ENCODE measurements at regions not wholly inside any gene's neighbourhood (a gene's known extent, or its start where the extent isn't known, plus 50 kb on each side); places are given as distances from the start of the nearest gene placed in this dataset.

DNA sequence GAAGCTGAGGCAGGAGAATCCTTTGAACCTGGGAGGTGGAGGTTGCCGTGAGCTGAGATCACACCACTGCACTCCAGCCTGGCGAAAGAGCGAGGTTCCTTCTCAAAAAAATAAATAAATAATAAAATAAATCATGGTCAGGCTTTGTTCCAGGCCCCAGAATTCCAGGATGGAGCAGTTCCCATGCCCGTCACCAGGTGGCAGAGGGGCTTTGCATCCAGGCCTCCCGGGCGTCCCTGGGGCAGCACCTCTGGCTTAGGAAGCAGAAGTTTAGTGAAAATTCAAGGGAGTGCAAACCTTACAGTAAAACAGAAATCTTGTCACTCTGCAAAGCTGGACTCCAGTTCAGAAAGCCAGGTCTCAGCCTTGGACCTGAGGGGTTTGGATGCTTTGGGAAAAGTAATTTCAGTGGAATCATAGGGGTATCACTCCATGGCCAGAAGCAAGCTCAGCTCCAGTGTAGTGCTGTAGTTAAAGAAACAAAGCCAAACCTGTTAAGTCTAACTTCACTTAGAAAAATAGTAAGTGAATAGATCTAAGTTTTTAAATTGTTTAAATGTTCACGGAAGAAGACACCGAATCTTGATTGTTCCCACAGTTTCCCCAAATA, 512.7 kb downstream of the CMPK2 start:
- no peak for DNase-seq (ENCODE audit: low spot score)
- in situ Hi-C loops (cut with HindIII; ENCODE audit: low sequenced_read_pairs), result no loop called here

DNA sequence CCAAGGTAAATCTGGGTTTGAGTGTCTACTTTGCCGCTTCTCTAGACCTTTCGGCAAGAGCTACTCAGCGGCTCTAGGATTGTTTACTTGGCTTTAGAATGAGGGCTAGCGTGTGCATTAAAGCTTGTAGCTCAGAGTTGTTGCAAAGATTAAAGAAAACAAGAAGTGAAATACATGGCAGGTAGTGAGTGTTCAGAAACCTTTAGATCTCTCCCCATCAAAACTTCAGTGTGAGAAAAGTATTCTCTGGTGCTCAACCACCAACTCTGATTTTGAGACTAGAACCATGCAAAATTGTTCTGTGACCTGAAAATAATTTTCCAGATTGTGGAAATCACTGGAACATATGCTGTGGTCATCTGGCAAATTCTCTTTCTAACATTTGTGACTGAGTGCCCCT, 512.0 kb downstream of the CMPK2 start:
- no peak for DNase-seq (ENCODE audit: low spot score)
- in situ Hi-C loops (cut with HindIII; ENCODE audit: low sequenced_read_pairs), result no loop called here

DNA sequence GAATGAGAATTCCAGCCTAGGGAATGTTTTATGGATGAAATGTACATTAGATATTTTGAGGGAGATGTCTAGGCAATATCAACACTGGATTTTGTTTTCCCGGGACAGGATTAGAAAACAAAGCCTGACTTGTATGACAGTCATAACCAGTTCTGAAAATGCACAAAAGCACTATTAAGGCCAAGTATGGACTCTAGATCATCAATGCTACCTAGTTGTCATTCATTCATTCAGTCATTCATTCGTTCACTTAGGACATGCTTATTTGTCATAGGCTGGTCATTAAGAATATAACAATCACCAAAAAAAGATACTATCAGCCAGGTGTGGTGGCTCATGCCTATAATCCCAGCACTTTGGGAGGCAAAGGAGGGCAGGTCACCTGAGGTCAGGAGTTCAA, 511.2 kb downstream of the CMPK2 start:
- no peak for DNase-seq (ENCODE audit: low spot score)
- in situ Hi-C loops (cut with HindIII; ENCODE audit: low sequenced_read_pairs), result no loop called here

DNA sequence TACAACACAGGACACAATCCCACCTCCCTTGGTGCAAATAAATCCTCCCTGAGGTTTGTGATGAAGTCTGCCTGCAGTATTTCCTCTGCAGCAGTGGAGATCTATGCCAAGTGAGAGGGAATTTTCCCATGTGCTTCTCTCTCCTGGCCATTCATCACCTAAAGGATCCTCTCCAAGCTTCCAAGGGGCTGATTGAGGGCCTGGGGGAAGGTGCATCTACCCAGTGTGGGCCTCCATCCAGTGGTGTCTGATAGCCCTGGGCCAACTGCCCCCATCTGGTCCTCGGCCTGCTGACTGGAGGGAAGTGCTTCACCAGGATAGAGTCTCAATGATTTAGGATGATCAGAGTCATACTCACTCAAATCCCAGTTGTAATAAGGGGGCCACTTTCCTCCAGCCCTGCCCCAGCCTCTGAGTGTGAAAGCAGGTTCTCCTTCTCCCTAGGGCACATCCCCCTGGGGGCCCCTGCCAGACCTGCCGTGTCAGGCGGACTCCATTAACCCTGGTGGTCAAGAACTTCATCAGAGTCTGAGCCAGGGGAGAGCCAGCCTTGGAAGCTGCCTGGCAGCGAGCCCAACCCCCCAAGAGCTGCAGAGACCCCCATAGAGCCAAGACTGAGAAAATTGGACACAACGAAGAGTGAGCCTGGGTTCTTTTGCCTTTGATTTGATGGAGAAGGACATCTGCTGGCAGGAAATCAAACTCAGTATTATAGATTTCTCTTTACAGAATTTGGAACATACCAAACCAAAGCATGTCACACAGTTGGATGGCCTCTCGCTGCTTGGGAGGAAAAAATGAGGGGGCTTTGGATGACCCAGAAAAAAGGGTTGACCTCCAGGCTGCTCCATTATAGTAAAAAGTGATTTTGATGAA, 509.6 kb downstream of the CMPK2 start:
- in situ Hi-C loops (cut with HindIII; ENCODE audit: low sequenced_read_pairs), result no loop called here
- no peak for DNase-seq (ENCODE audit: low spot score)

DNA sequence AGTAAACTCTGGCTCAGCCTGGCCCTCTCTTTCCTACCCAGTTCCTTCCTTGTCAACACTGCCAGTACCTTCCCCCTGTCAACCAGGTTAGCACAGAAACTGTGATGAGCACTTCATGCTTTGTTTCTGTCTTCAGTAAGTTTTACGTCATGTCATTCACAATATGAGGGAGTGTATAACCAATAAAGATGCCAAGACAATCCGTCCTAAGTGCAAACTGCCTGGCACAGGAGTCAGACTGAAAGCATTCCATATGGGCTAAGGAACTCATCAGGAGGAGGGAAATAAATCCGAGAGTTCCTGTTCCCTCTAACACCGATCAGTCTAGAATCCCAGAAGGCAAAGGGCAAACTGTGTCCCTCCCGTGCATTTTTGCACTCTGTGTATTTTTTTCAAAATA, 507.2 kb downstream of the CMPK2 start:
- in situ Hi-C loops (cut with HindIII; ENCODE audit: low sequenced_read_pairs), result no loop called here
- no peak for DNase-seq (ENCODE audit: low spot score)

DNA sequence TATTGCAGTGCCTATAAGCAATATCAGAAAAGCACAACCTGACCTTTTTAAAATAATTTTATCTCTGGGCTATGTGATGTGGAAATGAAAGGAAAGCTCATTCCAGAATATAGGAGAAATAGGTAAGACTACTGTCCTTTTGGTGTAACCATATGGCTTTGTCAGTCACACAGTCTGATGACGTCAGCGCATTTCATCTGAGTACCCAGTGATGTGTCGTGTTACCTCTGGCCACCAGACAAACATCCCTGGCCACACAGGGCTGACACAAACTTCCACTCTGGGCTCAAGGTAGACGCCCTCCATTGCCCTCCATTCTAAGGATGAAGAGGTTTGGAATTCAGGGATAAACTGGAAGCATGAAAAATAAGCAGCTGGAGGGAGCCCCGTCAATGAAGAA, 506.7 kb downstream of the CMPK2 start:
- in situ Hi-C loops (cut with HindIII; ENCODE audit: low sequenced_read_pairs), result no loop called here

DNA sequence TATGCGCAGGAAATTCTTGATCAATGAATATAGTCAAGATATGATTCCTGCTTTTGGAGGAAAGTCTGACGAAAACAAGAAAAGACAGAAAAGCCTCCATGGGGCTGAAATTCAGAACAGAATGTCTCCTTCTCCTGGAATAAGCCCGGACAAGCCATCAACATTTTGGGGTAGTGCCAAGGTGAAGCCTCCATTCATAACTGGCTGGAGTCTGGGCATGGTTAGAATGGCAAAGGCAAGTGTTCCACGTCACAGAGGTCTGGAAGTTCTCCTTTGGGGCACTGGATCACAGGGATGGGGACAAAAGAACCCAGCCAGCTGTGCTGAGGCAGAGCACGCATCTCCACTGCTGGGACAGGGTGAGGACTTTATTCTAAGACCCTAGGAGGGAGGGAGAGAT, 505.7 kb downstream of the CMPK2 start:
- DNase-seq (ENCODE audit: low spot score), result peak; percentile 3
- in situ Hi-C loops (cut with HindIII; ENCODE audit: low sequenced_read_pairs), result no loop called here

More for the DNA sequence above, 506.7 kb downstream of the CMPK2 start:
- DNase-seq (ENCODE audit: low spot score), result no peak

DNA sequence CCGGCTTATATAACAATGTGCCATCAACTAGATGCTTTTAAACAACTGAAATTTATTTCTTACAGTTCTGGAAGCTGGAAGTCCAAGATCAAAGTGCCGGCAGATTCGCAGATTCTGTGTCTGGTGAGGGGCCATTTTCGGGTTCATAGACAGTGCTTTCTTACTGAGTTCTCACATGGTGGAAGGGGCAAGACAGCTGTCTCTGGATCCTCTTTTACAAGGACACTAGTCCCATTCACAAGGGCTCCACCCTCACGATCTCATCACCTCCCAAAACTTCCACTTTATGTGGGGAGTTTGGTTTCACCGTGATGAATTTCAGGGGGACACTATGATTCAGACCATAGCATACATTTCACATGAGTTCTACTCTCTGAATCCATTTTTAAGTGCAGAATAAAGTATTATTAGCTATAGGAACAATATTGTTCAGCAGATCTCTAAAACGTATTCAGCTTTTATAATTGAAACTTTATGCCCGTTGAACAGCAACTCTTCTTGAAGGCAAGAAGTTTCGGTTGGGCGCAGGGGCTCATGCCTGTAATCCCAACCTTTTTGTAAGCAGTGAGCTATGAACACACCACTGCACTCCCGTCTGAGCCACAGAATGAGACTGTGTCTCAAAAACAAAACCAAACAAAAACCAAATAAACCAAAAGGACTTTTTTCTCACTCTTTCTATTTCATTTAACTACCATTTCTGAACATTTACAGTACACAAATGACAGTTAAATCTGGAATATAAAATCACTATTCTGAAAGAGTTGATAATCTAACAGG, 502.8 kb downstream of the CMPK2 start:
- DNase-seq (ENCODE audit: low spot score), result no peak
- in situ Hi-C loops (cut with HindIII; ENCODE audit: low sequenced_read_pairs), result no loop called here

DNA sequence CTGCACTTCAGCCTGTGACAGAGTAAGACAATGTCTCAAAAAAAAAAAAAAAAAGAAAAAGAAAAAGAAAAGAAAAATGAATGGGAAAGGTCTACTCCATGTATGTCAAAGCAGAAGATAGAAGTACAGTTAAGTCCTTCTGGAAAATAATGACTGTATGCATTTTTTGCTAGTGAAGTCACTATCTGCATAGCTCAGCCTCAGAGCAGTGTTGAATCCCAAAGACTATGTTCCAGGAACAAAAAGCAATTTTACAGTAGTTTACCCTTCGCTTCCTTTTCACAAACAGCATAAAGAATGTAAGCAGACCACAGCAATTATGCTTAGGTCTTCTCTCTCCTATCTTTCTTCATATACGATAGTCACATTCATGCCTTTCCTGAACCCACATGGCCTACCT, 497.4 kb downstream of the CMPK2 start:
- DNase-seq (ENCODE audit: low spot score), result no peak
- in situ Hi-C loops (cut with HindIII; ENCODE audit: low sequenced_read_pairs), result no loop called here

DNA sequence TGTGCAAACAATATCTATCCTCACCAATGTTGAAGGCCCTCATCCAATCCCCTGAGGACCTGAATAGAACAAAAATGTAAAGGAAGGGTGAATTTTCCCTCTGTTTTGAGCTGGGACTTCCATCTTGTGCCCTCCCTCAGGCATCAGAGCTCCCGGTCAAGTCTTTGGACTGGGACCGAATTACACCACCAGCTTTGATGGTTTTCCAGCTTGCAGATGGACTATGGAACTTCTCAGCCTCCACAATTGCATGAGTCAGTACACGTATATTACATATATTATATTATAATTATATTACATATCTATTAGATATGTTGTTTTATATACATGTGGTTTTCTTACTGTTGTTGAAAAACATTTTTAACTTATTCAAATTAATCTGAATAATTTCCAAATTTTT, 496.4 kb downstream of the CMPK2 start:
- no peak for DNase-seq (ENCODE audit: low spot score)

DNA sequence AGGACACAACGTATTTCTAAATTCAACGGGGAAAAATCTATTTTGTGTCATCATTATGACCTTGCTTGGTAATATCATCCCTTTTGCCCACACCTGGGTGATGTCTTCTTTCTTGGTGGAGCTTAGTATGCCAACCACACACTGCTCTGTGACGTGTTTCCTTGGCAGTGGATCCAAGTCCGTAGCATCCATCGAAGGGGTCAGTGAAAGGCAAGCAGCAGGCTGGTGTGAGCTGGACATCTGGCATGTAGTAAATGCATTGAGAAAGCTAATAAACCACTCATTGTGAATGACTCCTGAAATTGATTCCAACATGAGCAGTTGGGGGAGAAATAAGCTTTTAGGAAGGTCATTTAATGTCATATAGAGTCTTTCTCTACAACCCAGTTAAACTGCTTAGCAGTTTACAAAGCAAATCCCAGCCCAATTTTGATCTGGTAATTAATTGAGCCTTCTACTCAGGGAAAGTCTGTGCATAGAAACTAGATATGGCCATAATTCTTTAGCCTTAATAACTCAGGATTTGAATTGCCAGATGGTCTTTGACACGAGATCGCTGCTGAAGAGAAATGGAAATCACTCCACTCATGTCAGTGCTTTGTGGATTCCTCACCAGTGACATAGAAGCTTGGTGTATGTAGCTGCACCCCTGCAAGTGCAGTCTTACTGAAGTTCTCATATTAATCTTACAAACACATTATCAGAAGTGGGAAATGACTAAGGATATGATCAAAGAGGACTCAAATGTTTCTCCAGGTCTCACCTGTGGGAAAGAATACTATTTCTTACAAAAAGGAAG, 494.8 kb downstream of the CMPK2 start:
- DNase-seq (ENCODE audit: low spot score), result no peak
- in situ Hi-C loops (cut with HindIII; ENCODE audit: low sequenced_read_pairs), result no loop called here

More for the DNA sequence above, 496.4 kb downstream of the CMPK2 start:
- in situ Hi-C loops (cut with HindIII; ENCODE audit: low sequenced_read_pairs), result no loop called here

DNA sequence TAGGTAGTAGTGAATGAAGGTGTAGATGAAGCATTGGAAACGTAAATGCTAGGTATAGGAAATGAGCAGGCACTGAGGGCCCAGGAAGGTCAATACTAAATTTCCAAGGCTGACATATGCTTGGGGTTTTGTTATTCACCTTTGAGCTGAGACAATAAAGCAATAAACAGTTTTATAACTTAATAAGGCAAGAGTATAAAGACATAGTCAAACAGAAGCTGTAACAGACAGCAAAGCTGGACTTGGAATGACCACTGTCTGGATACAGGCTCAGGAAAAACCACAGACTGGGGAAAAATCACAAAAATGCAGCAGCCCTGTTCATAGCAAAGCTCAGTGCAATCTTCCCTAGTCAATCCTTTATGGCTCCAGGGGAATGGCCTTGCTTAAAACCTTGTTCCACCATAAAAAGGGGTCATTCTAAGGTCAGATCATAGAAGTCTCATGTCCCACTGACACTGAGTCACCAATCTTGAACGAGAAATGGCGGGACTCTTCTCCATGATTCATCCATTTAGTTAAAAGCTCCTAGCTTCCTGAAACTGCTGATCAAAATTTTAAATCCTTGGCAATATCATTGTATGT, 493.3 kb downstream of the CMPK2 start:
- in situ Hi-C loops (cut with HindIII; ENCODE audit: low sequenced_read_pairs), result no loop called here
- no peak for DNase-seq (ENCODE audit: low spot score)

DNA sequence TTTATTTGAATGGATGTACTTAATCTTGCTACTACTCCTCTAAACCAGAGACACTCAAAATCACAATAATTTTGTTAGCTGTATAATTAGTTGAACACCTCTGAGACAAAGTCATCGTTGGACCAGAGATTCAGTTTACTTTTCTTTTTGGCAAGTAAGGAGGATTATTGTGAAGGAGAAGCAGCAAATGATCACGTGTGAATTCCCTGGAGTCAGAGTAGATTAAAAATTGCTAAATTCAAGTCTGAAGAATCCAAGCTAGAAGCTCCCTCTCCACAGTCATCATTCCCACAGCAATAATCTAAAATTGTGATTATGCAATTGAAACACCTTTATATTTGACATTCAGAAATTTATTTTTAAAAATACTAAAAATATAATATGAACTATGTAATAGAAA, 484.4 kb downstream of the CMPK2 start:
- in situ Hi-C loops (cut with HindIII; ENCODE audit: low sequenced_read_pairs), result no loop called here
- no peak for DNase-seq (ENCODE audit: low spot score)

DNA sequence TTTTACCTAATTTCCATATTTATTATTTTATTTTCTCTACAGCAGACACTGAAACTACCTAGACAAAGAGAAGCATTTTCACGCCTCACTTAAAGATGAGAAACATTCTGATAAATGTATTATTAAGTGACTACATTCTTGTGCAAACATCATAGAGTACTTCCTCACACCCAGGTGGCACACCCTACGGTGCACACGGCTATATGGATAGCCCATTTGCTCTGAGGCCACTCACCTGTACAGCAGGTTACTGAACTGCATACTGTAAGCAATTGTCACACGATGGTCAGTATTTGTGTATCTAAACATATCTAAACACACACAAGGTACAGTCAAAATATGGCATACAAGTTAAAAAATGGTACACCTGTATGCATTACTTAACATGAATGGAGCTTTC, 481.4 kb downstream of the CMPK2 start:
- DNase-seq (ENCODE audit: low spot score), result no peak
- in situ Hi-C loops (cut with HindIII; ENCODE audit: low sequenced_read_pairs), result no loop called here

DNA sequence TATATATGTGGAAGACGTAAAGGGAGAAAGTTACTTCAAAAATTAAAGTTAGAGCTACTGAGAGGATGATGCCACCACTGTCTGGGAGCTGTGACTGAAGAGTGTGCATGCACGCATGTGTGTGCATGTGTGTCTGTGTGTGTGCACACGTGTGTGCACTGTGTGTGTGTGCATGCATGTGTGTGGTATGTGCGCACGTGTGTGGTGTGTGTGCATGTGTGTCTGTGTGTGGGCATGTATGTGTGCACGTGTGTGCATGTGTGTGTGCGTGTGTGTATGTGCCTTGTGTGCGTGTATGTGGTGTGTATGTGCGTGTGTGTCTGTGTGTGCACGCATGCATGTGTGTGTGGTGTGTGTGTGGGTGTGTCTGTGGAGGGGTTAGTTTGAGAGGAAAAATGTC, 473.4 kb downstream of the CMPK2 start:
- in situ Hi-C loops (cut with HindIII; ENCODE audit: low sequenced_read_pairs), result no loop called here
- DNase-seq (ENCODE audit: low spot score), result no peak

DNA sequence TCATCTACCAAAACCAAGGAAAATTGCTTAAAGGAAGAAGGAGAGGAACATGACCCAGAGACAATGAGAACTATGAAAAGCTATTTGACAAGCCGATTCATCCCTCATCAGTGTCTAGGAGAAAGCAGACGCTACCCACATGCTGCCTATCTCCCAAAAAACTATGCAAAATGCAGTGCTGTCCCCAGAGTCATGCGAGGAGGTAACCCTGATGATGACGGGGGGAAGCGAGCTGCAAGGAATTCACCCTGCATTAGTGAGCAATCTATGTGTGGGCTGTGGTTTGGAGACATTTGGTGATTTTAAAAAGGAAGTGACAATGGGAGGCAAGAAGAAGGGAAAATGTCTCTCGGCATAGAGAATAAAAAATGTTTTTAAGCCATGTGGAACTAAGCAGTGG, 472.7 kb downstream of the CMPK2 start:
- in situ Hi-C loops (cut with HindIII; ENCODE audit: low sequenced_read_pairs), result no loop called here
- no peak for DNase-seq (ENCODE audit: low spot score)

DNA sequence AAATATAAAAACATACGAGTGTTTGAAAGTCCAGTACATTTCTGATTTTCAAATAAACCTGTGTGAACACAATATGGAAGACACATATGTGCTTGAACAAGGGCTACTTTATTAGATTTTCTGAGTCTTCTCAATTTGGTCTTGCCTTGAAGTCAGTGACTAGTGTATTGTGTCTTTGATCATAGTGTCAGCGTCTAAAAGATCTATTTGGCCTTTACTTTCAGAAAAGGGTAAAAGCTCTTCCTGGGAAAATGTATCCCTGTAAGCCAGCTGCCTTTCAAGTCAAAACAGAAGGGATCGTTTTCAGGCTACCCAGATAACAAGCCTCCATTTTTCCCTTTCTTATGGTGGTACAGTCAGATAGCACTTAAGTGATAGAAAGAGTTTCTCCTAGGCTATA, 471.9 kb downstream of the CMPK2 start:
- DNase-seq (ENCODE audit: low spot score), result no peak
- in situ Hi-C loops (cut with HindIII; ENCODE audit: low sequenced_read_pairs), result no loop called here

DNA sequence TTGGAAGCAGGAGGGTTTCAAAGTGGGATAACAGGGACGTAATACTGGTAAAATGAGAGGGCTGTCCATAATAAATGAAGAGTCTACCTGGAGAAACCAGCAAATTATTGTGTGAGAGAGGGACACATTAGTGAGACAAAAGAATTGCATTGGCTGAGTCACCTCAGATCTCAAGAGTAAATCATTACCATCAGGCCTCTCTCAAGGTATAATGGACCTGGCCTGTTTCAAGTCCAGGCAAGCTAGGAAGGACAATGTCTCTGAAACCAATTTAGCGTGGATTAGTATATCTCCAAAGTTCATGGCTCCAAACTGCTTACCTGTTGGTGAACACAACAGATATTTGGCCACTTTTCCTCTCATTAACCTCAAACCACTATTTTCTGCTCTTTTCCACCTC, 471.4 kb downstream of the CMPK2 start:
- no peak for DNase-seq (ENCODE audit: low spot score)
- in situ Hi-C loops (cut with HindIII; ENCODE audit: low sequenced_read_pairs), result no loop called here

DNA sequence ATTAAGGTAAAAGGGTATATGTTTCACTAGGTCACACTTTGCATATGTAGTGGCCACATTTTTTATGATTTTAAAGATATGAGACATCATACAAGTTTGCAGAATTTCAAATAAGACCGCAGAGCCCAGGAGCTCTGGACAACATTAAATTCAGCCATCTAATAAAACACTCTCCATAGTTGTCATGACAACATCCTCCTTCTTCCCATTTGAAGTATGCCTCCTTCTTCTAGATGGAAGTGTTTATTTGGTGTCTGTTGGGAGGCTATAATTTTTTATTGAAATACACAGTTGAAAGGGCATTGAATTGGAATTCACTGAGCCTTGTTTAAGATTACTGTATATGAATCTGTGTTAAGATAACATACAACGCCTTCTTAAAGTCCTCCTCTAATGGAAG, 467.3 kb downstream of the CMPK2 start:
- in situ Hi-C loops (cut with HindIII; ENCODE audit: low sequenced_read_pairs), result no loop called here
- no peak for DNase-seq (ENCODE audit: low spot score)
